ENCODE measurements at regions not wholly inside any gene's neighbourhood (a gene's known extent, or its start where the extent isn't known, plus 50 kb on each side); places are given as distances from the start of the nearest gene placed in this dataset.
"Not testable (repeated sequence)": the region's sequence is repeated elsewhere in the genome, so short reads cannot be mapped to it uniquely, and the experiment has no call there.

GRCh38 chr17:83192161-83192788 is 112.9 kb downstream of the METRNL start:
- no peak for DNase-seq

GRCh38 chr17:83192789-83193335 is 113.5 kb downstream of the METRNL start:
- DNase-seq = not testable (repeated sequence)

DNA sequence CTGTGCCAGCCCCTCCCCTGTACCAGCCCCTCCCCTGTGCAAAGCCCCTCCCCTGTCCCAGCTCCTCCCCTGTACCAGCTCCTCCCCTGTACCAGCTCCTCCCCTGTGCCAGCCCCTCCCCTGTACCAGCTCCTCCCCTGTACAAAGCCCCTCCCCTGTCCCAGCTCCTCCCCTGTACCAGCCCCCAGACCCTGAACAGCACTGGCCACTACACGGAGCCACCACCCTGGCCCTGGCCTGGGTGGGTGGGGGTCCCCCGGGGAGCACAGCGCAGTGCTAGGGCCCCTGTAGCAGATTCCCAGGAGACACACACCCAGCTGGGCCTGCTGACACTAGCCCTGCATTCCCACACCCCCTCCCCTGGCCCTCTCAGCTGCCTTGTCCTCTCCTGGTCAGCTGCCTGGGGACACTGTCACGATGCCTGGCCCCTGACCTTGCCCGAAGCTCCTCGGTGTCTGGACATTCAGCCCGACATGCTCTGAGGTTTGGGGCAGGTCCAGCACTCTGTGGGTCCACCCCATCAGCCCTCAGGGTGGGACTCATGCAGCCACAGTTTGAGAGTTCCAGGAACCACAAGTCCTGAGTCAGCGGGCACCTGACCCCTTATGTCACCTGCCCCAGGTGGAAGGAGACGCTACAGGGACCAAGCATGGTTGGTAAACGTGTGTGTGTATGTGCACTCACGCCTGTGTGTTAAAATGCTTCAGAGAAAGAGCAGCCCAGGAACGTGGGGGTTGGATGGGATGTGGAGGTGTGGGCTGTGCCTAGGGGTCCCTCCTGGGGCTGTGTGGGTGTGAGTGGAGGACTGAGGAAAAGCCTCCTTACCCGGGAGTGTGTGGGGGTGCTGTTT is 114.2 kb downstream of the METRNL start:
- no peak for DNase-seq

DNA sequence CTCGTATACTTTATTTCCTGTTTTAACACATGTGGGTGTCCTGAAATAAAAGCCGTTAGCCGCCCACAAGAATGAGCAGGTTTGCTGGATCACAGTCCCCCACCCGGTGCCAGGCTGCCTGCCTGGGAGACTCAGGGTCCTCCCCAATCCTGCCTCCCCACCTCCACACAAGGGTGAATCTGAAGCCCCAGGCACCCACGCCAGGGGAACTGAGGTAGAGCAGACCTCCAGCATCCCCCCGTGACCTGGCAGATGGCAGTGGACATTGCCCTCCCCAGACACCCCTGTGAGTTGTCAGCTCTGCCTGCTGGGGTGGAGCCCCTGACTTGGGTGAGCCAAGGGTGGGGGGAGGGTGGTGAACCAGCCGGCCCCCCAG is 114.8 kb downstream of the METRNL start:
- no peak for DNase-seq

DNA sequence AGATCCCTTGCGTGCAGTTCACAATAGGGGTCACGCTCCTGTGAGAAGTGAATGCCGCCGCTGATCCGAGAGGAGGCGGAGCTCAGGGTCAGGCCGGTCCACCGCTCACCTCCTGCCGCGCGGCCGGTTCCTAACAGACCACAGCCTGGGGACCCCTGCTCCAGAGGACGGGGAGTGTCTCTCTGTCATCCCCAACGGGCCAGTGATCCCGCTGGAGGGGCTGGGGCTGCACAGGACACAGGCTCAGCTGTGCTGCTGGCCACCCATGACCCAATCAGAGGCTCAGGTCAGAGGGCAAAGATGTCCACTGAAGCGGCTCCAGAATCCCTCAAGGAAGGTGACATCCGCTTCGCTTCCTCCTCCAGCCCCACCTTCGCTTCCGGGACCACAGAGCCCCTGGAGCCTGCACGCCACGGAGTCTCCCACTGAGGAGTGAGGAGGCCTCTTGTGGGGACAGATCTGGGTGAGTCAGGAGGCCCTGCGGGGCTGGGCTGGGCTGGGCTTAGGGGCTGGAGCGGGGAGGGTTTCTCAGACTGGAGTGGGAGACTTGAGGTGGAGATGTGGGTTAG is 115.4 kb downstream of the METRNL start:
- no peak for DNase-seq

GRCh38 chr17:83195330-83196023 is 116.1 kb downstream of the METRNL start:
- no peak for DNase-seq

DNA sequence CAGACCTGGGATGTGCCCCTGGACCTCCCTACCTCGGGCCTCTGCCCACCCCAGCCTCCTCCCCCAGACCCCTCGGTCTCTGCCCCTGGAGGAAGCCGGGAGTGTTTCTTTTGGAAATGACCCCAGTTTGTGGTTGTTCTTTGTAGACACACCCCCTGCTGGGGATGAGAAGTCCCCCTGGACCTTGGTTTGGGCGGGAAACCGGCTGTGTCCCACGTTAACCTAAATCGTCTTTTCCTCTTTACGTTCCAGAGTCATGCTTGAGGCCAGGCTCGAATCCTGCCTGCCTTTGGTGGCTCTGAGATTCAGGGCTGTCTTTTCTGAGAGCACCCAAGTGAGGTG is 116.6 kb downstream of the METRNL start:
- no peak for DNase-seq

DNA sequence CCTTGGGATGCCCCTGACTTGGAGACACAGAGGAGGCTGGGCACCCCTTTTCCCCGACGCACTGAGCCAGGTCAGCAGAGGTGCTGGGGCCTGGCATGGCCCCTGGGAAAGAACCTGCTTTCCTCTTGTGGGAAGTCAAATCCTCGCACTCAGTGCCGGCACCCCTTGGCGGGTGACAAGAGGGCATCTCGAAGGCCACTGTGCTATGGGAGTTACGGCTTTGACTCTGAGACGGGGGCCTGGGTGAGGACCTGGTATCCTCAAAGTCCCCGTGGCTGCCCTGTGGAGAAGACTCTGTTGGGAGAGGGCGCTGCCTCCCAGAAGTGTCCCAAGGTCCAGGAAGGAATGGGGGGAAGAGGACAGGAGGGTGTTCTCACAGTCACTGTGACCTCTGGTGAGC is 117.0 kb downstream of the METRNL start:
- DNase-seq = no peak

DNA sequence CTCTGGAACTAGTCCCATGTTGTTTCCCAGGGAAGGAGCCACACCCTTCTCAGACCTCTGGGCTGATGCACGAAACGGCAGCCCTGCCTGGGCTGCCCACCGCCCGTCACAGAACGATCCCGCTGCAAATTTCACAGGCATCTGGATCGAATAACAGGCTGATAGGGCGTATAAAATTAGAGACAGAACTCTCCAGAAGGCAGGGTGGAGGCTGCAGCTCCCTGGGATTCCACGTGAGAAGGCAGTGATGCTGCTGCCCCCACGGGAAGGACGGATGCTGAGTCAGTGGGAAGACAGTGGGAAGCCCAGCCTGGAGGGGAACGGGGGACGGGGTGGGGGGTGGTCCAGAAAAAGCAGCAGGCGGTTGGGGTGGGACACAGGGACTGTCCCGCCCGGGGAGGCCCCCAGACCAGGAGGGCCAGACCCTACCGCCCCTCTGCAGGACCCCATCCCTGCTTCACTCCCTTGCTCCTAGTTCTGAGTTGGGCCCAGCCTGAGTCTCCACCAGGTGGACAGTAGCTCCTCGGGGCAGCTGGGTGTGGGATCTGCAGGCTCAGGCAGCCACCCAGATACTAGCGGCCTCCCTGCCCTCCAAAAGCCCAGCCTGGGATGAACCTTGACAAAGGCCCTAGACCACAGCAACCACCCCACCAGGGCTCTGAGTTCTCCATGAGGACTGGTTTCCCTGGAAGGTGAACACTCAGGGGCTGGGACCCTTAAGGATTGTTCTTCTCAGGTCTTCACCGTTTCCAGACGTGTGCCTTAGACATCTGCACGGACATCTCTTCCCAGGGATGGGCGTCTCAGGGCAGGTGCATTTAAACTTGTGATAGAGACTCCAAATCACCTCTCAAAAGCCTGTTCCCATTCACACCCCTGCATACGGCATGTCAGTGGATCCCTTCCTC is 117.8 kb downstream of the METRNL start:
- no peak for DNase-seq

GRCh38 chr17:83198366-83199341 is 119.2 kb downstream of the METRNL start:
- peak; percentile 53 for DNase-seq

GRCh38 chr17:83199500-83200201 is 120.2 kb downstream of the METRNL start:
- no peak for DNase-seq

DNA sequence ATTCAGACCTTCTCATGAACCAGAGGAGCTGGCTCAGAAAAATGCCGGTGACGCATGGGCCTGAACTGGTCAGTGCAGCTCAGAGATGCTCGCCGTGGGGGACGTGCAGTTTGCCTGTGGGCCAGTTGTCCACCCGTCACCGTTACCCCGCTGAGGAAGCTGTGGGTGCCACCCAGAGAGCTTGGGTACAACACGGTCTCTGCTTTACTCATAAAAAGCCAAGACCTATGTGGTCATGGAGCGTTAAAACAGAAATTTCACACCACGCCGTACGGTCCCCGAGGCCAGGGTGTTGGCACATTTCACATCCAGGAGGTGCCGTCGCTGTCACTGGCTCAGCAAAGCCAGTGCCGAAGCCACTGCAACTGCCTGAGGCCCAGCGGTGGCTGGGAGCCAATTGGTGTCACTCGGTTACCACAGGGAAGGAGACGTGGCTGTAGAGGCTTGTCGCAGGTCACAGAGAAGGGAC is 120.9 kb downstream of the METRNL start:
- no peak for DNase-seq

- no peak for DNase-seq
These were observed 121.3 kb downstream of the METRNL start for GRCh38 chr17:83200751-83201150.

DNA sequence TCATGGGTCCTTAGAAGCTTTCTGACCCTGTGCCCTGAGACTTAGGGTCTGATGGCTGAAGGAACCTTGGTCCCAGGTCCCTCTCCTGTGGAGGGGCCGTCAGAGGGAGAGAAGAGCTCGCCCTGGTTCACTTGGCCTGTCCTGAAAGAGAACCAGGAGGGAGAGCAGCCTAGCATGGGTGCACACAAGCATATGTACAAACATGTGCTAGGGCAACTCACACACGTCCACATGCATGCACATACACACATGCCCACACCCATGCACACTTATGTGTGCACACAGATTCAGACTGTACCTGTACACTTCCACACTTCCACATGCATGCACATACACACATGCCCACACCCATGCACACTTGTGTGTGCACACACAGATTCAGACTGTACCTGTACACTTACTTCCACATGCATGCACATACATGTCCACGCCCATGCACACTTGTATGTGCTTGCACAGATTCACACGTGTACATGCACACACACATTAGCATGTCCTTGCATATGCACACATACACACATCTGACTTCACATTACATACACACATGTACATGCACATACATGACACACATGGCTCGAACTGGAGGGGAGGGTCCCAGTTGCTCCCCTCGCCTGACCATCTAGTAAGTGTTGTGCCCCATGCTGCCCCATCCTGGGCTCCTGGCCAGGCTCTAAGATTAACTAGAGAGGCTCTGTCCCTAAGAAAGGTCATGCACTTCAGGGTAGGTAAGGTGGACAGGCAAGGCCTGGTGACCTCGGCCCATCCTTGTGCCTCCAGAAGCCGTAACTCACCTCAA is 122.0 kb downstream of the METRNL start:
- no peak for DNase-seq

- no peak for DNase-seq
These were observed 122.9 kb downstream of the METRNL start for GRCh38 chr17:83202002-83203000.

GRCh38 chr17:83203073-83203471 is 123.7 kb downstream of the METRNL start:
- DNase-seq = no peak

- DNase-seq = no peak
These were observed 124.2 kb downstream of the METRNL start for GRCh38 chr17:83203472-83204221.

Measured in DMS79 treated with DMSO at 0.1 percent for 48 hours (cell line).